Gastroesophageal sphincter (tissue), 3 donors: ENCODE measurements at regions not wholly inside any gene's neighbourhood (a gene's known extent, or its start where the extent isn't known, plus 50 kb on each side); places are given as distances from the start of the nearest gene placed in this dataset.

Source experiments
- EP300 ChIP-seq: sonication (generic); formaldehyde crosslinking; IDR thresholded peaks from one replicate; pipeline ENCODE4 v1.6.1; 2017; ENCODE audit warnings: antibody characterized with exemption, mild to moderate bottlenecking
- POLR2A ChIP-seq, 2 donors: fragments of 450-650 bp; IDR thresholded peaks; one replicate each; pipeline ENCODE4 v1.6.1; 2017; ENCODE audit warnings: antibody characterized with exemption in 2 of 2, mild to moderate bottlenecking in 2 of 2, moderate library complexity in 1 of 2
- POLR2AphosphoS5 ChIP-seq: sonication (generic); formaldehyde crosslinking; IDR thresholded peaks from one replicate; pipeline ENCODE4 v1.6.1; 2017; ENCODE audit warnings: antibody characterized with exemption
- TF ChIP-seq, protein P1 (sequence below), 4 experiments: fragments of 200-600 bp in 2 of 4; fragments of 450-650 bp in 2 of 4; sonication (generic) in 1 of 4; IDR thresholded peaks; one replicate each; pipeline ENCODE4 v1.5.1; 2017 to 2019; ENCODE audit warnings: antibody characterized with exemption in 4 of 4, mild to moderate bottlenecking in 2 of 4, moderate library complexity in 2 of 4

DNA sequence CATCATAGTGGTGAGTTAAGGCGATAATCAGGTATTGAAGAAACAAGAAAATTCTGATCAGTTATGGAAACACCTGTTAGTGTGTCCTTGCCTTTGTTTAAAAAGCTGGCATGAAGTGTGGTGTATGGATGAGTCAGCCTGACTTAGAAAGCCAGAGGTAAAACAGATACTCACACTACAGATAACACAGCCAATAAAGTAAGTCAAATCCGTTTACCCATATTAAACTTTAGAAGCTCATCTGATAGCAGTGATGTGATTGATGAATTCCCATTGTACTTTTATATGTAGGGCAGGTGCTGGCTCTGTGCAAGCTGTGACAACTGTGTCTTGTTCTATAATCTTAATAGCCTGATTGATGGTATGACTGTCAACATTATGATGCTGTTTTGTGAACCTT is 1392.7 kb upstream of the IGFBP7 start:
- TF ChIP-seq, protein P1, sequence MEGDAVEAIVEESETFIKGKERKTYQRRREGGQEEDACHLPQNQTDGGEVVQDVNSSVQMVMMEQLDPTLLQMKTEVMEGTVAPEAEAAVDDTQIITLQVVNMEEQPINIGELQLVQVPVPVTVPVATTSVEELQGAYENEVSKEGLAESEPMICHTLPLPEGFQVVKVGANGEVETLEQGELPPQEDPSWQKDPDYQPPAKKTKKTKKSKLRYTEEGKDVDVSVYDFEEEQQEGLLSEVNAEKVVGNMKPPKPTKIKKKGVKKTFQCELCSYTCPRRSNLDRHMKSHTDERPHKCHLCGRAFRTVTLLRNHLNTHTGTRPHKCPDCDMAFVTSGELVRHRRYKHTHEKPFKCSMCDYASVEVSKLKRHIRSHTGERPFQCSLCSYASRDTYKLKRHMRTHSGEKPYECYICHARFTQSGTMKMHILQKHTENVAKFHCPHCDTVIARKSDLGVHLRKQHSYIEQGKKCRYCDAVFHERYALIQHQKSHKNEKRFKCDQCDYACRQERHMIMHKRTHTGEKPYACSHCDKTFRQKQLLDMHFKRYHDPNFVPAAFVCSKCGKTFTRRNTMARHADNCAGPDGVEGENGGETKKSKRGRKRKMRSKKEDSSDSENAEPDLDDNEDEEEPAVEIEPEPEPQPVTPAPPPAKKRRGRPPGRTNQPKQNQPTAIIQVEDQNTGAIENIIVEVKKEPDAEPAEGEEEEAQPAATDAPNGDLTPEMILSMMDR (IDR thresholded peaks at IDR 0.05): no peak
- no peak for TF ChIP-seq POLR2A (IDR thresholded peaks at IDR 0.05)
- TF ChIP-seq EP300: no peak
- TF ChIP-seq POLR2AphosphoS5: no peak
